ACHN (cell line): ENCODE measurements at regions not wholly inside any gene's neighbourhood (a gene's known extent, or its start where the extent isn't known, plus 50 kb on each side); places are given as distances from the start of the nearest gene placed in this dataset.

Source experiments
- DNase-seq: peaks from one replicate; pipeline ENCODE4 v3.0.0-alpha.2; 2015
- in situ Hi-C: cut with HindIII; loops from 2 replicates; pipeline ENCODE4 v1.10.0; 2017; ENCODE audit warnings: low sequenced_read_pairs, low pct_ligation_motif_present, low pct_unique_long_range_greater_than_20kb

DNA sequence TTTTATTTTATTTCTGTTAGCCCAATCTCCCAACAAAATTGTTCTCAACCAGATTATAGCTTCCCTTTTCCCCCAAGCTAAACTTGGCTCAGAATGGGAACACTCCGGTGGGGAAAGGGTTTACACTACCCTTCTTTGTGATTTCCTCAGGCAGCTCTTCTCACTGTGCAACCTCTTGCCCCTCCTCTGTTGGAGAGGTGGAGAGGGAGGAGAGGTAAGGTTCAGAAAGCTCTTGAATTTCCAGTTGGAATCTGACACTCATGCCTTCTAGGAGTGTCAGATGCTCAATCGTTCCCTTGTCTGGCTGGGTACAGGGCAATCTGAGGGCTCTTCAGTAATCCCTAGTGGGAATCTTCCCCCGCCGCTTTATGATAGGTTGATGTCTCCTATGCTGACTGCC, 486.1 kb upstream of the KLF12 start:
- DNase-seq, result no peak
- in situ Hi-C loops, result no loop called here

DNA sequence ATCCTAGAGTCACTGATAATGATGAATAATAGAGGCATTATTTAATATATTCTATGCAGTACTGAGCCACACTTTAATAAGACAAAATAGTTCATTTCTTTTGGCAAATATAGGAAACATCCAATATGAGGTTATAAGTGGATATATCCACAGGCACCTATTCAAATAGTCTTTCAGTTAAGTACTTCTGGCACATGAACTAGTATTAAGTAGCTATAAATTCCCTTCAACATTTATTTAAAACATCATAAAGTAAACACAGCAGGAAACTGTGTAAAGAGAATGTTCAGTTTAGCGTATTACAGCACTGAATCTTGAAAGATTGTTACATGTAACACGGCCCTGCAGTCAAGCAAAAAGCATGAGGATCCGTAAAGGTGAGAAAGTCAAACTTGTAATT, 463.3 kb upstream of the KLF12 start:
- no peak for DNase-seq
- in situ Hi-C loops, result no loop called here

GRCh38 chr13:74596691-74597090, 462.5 kb upstream of the KLF12 start:
- no peak for DNase-seq
- in situ Hi-C loops, result no loop called here

GRCh38 chr13:74593688-74594087, 459.5 kb upstream of the KLF12 start:
- no peak for DNase-seq
- in situ Hi-C loops, result no loop called here

DNA sequence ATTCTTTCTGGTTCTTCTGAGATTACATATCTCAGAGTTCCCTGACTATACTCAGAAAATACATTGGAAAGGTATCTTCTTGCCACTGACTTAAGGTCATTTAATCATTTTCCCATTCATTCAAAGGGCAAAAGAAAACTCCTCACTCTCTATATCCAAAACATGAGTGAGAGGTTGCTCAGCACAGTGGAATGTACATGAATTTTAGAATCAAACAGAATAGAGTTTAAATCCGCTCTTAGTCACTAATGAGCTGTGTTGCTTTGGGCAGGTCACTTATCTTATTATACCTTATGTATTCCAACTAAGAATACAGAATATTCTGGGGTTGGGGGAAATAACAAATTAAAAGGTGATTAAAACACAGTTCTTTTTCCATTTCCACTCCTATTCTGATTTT, 452.6 kb upstream of the KLF12 start:
- in situ Hi-C loops, result no loop called here
- DNase-seq, result no peak

GRCh38 chr13:74576420-74576819, 442.2 kb upstream of the KLF12 start:
- in situ Hi-C loops, result no loop called here
- DNase-seq, result no peak

DNA sequence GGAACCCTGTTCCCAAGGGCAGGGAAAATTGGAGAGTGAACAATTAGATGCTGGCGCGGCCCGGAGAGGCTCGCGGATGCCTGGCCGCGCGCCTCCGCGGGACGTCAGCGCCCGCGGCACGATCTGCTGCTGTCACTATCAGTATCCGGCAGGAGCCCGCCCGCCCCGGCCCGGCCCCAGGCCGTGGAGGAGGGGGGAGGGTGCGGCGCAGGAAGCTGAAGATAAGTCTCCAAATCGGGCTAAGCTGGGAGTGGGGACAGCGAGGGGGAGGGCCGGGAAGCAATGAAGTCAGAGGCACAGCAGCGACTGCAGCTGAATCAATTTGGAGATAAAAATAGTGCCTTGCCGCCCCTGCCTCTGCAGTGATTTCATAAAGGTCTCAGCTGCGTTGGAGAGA, 441.5 kb upstream of the KLF12 start:
- in situ Hi-C loops, result no loop called here

DNA sequence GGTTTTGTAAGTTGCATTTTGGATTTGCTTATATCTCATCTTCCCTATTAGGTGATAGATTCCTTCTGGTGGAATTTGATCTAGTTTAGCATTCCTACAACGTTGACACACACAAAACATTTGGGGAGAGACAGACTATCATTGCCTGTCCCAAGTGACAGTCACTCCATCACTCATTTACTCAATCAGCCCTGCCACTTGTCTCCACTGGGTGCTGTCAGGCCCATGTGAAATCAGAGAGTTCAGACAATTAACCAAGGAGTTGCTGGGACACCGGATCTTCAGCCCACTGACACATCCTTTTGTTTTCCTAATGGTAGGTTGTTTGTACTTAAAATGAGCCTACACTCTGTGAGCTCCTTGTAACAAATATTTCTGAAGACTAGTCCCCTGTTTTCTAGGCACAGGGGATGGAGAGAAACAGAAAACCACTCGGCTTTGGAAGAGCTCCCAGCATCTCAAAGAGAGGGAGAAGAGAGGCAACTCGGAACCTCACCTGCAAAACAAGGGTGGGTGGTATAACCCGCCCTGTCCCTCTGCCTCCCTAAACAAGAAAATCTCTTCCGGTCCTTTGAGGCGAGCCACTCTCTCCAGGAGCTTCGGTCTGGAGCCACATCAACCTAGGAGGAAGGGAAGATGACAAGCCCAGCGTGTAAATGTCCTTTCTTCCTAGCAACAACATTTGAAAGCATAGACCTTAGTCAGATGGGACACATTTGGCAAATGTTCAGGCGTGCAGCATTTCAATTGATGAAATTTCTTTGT, 440.9 kb upstream of the KLF12 start:
- DNase-seq, result no peak
- in situ Hi-C loops, result no loop called here

More for the DNA sequence above, 441.5 kb upstream of the KLF12 start:
- DNase-seq, result peak; percentile 8

- DNase-seq, result no peak
- in situ Hi-C loops, result no loop called here
Observed at GRCh38 chr13:74573654-74574053, 439.4 kb upstream of the KLF12 start.

- in situ Hi-C loops, result no loop called here
- DNase-seq, result no peak
Observed at GRCh38 chr13:74571811-74572210, 437.6 kb upstream of the KLF12 start.

- in situ Hi-C loops, result no loop called here
Observed at GRCh38 chr13:74570834-74571233, 436.6 kb upstream of the KLF12 start.

DNA sequence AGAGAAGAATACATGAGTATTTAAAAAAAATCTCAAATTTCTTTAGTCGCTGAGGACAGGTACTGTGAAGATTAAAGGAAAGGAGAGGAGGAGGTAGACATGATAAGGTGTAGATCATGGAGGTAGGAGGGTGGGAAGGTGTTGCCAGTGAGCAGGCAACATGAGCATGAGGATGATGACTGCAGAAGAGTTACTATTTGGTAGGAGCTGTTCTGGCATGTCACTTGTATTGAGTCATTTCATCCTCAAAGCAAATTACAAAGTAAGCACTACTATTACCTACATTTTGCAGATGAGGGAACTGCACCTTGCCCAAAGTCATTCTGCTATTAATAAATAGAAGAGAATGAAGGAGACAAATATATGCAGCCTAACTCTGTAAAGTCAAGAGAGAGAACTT, 435.8 kb upstream of the KLF12 start:
- in situ Hi-C loops, result no loop called here
- DNase-seq, result no peak

More at GRCh38 chr13:74570834-74571233, 436.6 kb upstream of the KLF12 start:
- DNase-seq, result no peak

DNA sequence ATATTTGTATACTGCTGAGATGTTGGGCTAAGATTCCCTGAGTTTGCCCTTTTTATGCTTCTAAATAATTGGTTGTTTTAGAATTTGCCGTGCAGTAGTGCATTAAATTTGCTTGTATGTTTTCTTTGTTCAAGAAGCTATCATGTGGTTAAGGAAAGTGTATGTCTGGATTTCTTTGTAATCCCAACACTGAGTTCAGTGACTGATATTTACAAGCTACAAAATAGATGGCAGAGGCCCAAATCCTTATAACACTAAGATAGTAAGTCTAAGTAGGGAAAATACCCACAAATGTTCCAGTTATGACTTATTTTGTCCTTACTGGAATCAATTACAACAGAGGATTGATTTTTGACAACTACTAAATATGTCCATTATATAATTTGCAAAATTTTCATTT, 435.0 kb upstream of the KLF12 start:
- in situ Hi-C loops, result no loop called here

GRCh38 chr13:74567485-74567884, 433.3 kb upstream of the KLF12 start:
- in situ Hi-C loops, result no loop called here

More for the DNA sequence above, 435.0 kb upstream of the KLF12 start:
- no peak for DNase-seq

DNA sequence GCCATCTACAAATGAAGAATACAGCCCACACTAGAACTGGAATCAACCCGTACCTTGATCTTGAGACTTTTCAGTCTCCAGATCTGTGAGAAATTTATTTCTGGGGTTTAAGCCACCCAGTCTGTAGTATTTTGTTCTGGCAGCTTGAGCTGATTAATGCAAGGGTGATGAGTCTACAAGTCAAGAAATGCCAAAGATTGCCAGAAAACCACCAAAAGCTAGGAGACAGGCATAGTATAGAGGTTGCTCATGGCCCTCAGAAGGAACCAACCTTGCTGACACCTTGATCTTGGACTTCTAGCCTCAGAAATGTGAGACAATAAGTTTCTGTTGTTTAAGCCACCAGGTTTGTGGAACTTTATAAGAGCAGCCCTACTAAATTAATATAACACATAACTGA, 428.2 kb upstream of the KLF12 start:
- DNase-seq, result no peak
- in situ Hi-C loops, result no loop called here

More at GRCh38 chr13:74567485-74567884, 433.3 kb upstream of the KLF12 start:
- no peak for DNase-seq

DNA sequence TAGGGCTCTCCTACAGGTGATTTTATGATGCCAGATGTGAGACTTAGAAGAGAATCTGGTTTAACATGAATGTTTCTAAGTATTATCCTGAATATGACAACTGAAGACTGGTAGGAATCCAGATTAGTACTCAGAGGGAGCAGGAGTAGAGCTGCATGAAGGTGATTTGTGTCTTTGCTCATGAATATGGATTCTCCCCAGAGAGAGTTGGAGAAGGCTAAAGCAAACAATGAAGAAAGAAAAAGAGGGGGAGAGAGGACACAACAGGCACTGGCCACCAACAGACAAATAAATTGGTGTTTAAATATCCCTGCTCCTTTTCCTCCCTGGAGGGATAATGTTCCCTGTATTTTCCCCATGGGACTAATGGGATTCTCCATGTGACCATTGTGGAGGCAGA, 427.0 kb upstream of the KLF12 start:
- DNase-seq, result no peak

DNA sequence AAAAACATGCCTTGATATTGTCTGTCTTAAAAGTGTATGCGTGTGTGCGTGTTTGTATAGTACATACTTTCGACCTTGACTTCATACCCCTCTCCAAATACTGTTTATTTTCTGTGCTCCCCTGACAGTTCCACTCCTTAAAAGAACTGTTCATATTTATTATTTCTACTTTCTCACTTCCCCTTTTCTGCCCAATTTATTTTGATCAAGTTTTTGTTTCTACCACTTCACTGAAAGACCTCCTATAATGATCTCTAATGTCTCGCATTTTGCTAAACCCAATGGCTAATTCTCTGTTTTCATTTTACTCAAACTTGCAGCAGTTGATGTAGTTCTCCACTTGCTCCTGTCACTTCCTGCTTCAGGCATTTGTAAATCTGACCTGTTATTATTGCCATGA, 426.1 kb upstream of the KLF12 start:
- in situ Hi-C loops, result no loop called here
- DNase-seq, result no peak

More for the DNA sequence above, 427.0 kb upstream of the KLF12 start:
- in situ Hi-C loops, result no loop called here

DNA sequence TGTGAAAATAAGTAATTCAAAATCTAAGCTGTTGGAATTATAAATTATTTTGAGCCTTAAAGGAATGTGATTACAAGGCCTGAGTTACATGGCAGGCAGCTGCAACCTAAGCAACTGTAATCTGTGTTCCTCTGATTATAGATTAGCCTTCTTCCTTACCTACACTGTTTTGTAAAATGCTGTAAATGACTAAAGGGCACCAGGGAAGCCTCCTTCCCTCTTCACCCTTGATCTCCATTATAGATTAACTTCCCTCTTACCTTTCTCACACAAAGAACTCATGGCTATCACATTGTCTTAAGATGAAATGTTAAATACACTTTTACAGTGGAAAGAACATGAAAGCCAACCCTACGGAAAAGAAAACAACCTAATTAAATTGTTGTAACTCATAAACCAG, 423.7 kb upstream of the KLF12 start:
- in situ Hi-C loops, result no loop called here

DNA sequence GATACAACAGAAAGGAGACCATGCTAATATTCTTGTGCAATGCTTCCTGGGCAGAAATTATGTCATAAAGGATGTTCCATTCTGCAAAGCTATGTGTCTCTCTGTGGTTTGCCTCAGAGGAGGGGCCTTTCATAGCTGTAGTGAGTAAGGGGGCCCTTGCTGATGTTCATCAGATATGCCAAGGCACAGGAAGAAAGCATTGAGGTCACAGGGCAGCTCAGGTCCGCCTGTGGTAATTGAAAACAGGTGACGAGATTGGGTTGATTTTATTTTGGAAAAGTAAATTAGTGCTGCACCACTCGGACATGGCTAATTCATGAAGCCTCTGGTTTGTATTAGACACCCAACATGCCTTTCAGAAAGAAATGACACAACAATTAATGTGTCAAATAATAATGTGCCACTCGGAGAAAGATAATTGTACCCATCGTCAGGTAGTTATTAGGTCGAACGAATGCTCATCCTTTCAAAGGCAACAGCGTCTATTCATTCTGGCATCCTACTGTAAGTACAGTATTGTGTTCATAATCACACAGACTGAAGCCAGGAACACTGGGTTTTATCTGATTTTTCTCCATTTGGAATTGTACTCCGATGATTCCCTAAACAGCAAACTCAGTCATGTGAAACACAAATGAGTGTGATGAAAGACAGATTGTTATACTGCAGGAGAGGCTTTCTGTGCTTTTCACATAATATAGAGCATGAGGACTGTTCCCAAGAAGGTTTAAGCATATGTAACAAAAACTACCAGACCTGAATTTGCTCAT, 421.6 kb upstream of the KLF12 start:
- in situ Hi-C loops, result no loop called here

More for the DNA sequence above, 423.7 kb upstream of the KLF12 start:
- DNase-seq, result no peak

GRCh38 chr13:74555276-74555625, 421.0 kb upstream of the KLF12 start:
- no peak for DNase-seq
- in situ Hi-C loops, result no loop called here

More for the DNA sequence above, 421.6 kb upstream of the KLF12 start:
- DNase-seq, result no peak
